OCI-LY1 (cell line): ENCODE measurements at regions not wholly inside any gene's neighbourhood (a gene's known extent, or its start where the extent isn't known, plus 50 kb on each side); places are given as distances from the start of the nearest gene placed in this dataset.

Experiments used
- H2AFZ ChIP-seq: fragments of 200-600 bp; sonication (generic), shearing (Covaris generic); 2 replicates; pipeline ENCODE4 v1.6.0; 2014; ENCODE audit warnings: antibody characterized with exemption, mild to moderate bottlenecking, low read length
- H3F3A ChIP-seq: fragments of 200-600 bp; sonication (generic), shearing (Covaris generic); 2 replicates; pipeline ENCODE4 v1.6.0; 2014; ENCODE audit warnings: mild to moderate bottlenecking, antibody characterized with exemption, low read length, moderate library complexity; ENCODE audit not compliant: insufficient read depth
- H3K27ac ChIP-seq: fragments of 200-600 bp; sonication (generic); 2 replicates; pipeline ENCODE4 v1.5.1; 2014; ENCODE audit warnings: low read length, mixed run types, mild to moderate bottlenecking, low read depth; ENCODE audit not compliant: poor library complexity, severe bottlenecking
- H3K27me3 ChIP-seq: fragments of 200-600 bp; sonication (generic); 2 replicates; pipeline ENCODE4 v1.6.0; 2014; ENCODE audit warnings: antibody characterized with exemption, mild to moderate bottlenecking, low read length, moderate library complexity; ENCODE audit not compliant: insufficient read depth
- H3K36me3 ChIP-seq: fragments of 200-600 bp; sonication (generic); 2 replicates; pipeline ENCODE4 v1.6.1; 2014; ENCODE audit warnings: mild to moderate bottlenecking, antibody characterized with exemption, low read length, moderate library complexity, mixed read lengths; ENCODE audit not compliant: insufficient read depth
- H3K4me1 ChIP-seq: fragments of 200-600 bp; sonication (generic); 2 replicates; pipeline ENCODE4 v1.5.1; 2014; ENCODE audit warnings: mild to moderate bottlenecking, low read length, moderate library complexity; ENCODE audit not compliant: insufficient read depth, severe bottlenecking
- H3K4me2 ChIP-seq: fragments of 200-600 bp; sonication (generic), shearing (Covaris generic); 2 replicates; pipeline ENCODE4 v1.6.1; 2014; ENCODE audit warnings: low read length
- H3K4me3 ChIP-seq: fragments of 200-600 bp; sonication (generic); 2 replicates; pipeline ENCODE4 v1.5.1; 2014; ENCODE audit warnings: low read length, low read depth, mild to moderate bottlenecking, mixed read lengths; ENCODE audit not compliant: poor library complexity, severe bottlenecking
- H3K79me2 ChIP-seq: fragments of 200-600 bp; shearing (Covaris generic); 2 replicates; pipeline ENCODE4 v1.6.1; 2016; ENCODE audit warnings: mixed run types, low read length, mixed read lengths; ENCODE audit not compliant: insufficient read depth
- H3K9ac ChIP-seq: fragments of 200-600 bp; sonication (generic), shearing (Covaris generic); 2 replicates; pipeline ENCODE4 v1.6.1; 2014; ENCODE audit warnings: mild to moderate bottlenecking, low read length, mixed read lengths
- H3K9me2 ChIP-seq: fragments of 200-600 bp; sonication (generic), shearing (Covaris generic); 2 replicates; pipeline ENCODE4 v1.6.1; 2014; ENCODE audit warnings: low read depth, mild to moderate bottlenecking, low read length, mixed read lengths
- H3K9me3 ChIP-seq: fragments of 200-600 bp; shearing (Covaris generic); 2 replicates; pipeline ENCODE4 v1.6.1; 2014; ENCODE audit warnings: low read length, mixed read lengths
- H4K20me1 ChIP-seq: fragments of 200-600 bp; sonication (generic), shearing (Covaris generic); 2 replicates; pipeline ENCODE4 v1.6.0; 2016; ENCODE audit warnings: mild to moderate bottlenecking, low read length; ENCODE audit not compliant: insufficient read depth
- EZH2 ChIP-seq: fragments of 200-600 bp; sonication (generic), shearing (Covaris generic); IDR thresholded peaks from 2 replicates; pipeline ENCODE4 v1.8.0; 2017; ENCODE audit warnings: borderline replicate concordance, mixed run types, mild to moderate bottlenecking, antibody characterized with exemption, low read length, moderate library complexity, mixed read lengths
- TF ChIP-seq, protein P1 (sequence below): fragments of 200-600 bp; sonication (generic), shearing (Covaris generic); IDR thresholded peaks from 2 replicates; pipeline ENCODE4 v1.5.1; 2017; ENCODE audit warnings: mild to moderate bottlenecking, antibody characterized with exemption, low read length, moderate library complexity, mixed read lengths

DNA sequence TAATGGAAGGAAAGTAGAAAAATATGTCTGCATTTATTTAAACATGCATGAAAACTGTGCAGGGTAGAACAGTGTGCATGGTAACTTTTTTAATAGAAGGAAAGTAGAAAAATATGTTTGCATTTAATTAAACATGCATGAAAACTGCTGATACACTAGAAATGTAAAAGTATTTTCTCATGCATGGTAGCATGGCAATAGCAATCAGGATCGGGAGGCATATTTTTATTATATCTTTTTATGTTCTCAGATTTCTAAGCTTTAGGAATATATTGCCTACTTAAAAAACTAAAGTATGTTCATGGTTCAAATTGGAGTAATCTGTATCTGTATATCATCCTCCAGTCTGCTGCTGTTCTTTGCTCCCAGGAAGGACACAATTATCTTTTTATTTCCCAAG, 1468.9 kb upstream of the GBE1 start:
- Histone ChIP-seq H3K27me3 (no peaks in the 10 kb centered on the region), H3F3A (no peaks in the 10 kb centered on the region), H3K9ac (no peak overlapping the region), H2AFZ (0 out of 2 replicates have a peak overlapping the region, but pooled peaks have one; percentile 89), H3K4me3 (no peak overlapping the region), H3K4me1 (peaks cover 6% of the 10 kb centered on the region), H3K36me3 (no peaks in the 10 kb centered on the region), H4K20me1 (no peaks in the 10 kb centered on the region), H3K9me2 (no peaks in the 10 kb centered on the region), H3K27ac (no peak overlapping the region), H3K4me2 (no peak overlapping the region), H3K79me2 (no peaks in the 10 kb centered on the region), H3K9me3 (no peaks in the 10 kb centered on the region)
- no peak for TF ChIP-seq EZH2
- TF ChIP-seq, protein P1, sequence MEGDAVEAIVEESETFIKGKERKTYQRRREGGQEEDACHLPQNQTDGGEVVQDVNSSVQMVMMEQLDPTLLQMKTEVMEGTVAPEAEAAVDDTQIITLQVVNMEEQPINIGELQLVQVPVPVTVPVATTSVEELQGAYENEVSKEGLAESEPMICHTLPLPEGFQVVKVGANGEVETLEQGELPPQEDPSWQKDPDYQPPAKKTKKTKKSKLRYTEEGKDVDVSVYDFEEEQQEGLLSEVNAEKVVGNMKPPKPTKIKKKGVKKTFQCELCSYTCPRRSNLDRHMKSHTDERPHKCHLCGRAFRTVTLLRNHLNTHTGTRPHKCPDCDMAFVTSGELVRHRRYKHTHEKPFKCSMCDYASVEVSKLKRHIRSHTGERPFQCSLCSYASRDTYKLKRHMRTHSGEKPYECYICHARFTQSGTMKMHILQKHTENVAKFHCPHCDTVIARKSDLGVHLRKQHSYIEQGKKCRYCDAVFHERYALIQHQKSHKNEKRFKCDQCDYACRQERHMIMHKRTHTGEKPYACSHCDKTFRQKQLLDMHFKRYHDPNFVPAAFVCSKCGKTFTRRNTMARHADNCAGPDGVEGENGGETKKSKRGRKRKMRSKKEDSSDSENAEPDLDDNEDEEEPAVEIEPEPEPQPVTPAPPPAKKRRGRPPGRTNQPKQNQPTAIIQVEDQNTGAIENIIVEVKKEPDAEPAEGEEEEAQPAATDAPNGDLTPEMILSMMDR = no peak

DNA sequence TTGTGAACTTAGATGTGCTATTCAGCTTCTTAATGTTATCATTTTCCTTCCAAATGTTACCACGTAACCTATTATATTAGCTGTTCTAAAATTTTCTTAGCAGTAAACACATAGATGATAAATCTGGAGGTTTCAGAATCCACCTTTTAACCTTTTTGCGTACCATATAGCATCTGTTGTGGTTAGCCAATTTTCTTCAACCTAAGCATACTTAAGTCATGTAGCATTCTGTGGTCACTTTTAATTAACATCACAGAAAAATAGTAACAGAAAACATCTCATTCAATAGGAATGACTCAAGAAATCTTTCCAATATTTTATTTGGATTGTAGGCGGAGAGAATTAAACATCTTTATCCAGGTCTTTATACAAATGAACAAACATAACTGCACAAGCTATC, 1465.3 kb upstream of the GBE1 start:
- no peaks in the 10 kb centered on the region; the same call in 1 of the 2 replicates for H3F3A ChIP-seq
- TF ChIP-seq, protein P1 = no peak
- TF ChIP-seq EZH2 = no peak
- H3K79me2 ChIP-seq = no peaks in the 10 kb centered on the region
- peaks cover 6% of the 10 kb centered on the region for H3K4me1 ChIP-seq
- H3K4me3 ChIP-seq = no peak overlapping the region
- H4K20me1 ChIP-seq = no peaks in the 10 kb centered on the region
- no peak overlapping the region for H3K9ac ChIP-seq
- no peaks in the 10 kb centered on the region for H3K36me3 ChIP-seq
- H3K9me3 ChIP-seq = no peaks in the 10 kb centered on the region
- no peak overlapping the region for H2AFZ ChIP-seq
- no peaks in the 10 kb centered on the region for H3K27me3 ChIP-seq
- no peaks in the 10 kb centered on the region for H3K9me2 ChIP-seq
- H3K27ac ChIP-seq = no peak overlapping the region
- no peak overlapping the region for H3K4me2 ChIP-seq

DNA sequence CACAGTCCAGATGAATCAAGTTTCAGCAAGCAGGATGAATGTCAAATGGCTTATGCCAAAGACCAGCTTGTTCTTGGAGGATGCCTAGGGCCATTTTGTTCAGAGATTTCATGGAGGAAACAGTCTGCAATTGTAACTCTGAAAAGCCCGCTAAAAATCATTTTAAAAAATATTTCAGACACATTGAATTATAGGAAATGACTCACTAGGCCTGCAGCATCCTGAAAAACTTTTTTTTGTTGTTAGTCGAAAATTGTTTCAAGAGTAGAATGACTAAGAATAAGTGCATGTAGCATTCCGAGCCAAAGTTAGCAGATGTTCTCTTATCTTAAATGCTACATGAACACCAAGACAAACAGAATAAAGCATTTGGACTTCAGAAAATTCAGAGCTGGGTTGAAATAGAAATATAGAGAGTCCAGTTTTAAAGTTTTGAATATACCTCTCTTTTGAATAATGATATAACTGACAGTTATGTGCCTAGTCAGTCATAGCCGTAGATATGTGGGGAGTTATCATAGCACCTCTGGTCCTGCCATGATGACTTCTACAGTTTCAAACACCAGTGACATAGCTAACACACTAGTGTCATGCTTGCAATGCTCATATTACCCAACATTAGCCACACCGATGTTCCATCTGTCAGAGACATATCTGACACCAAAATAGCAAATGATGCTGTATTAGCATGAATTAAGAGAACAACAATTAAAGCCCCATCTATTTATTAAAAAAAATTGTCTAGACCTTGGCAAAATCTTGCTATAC, 1462.8 kb upstream of the GBE1 start:
- Histone ChIP-seq H4K20me1 (no peaks in the 10 kb centered on the region), H3K4me1 (peaks cover 6% of the 10 kb centered on the region), H3K27ac (no peak overlapping the region), H3K9ac (no peak overlapping the region), H3K79me2 (no peaks in the 10 kb centered on the region), H3K9me3 (no peaks in the 10 kb centered on the region), H3K4me3 (no peak overlapping the region), H3K9me2 (no peaks in the 10 kb centered on the region), H3K36me3 (no peaks in the 10 kb centered on the region), H3K4me2 (no peak overlapping the region), H3K27me3 (no peaks in the 10 kb centered on the region), H2AFZ (0 out of 2 replicates have a peak overlapping the region, but pooled peaks have one; percentile 26), H3F3A (no peaks in the 10 kb centered on the region; the same call in 1 of the 2 replicates)
- TF ChIP-seq, protein P1 = no peak
- no peak for TF ChIP-seq EZH2
